WERI-Rb-1 (cell line): ENCODE measurements at regions not wholly inside any gene's neighbourhood (a gene's known extent, or its start where the extent isn't known, plus 50 kb on each side); places are given as distances from the start of the nearest gene placed in this dataset.

Source experiments
- DNase-seq: peaks from one replicate; pipeline ENCODE4 v3.0.0-alpha.2; 2020
- H3K27ac ChIP-seq: fragments of 250-450 bp; sonication (Bioruptor Pico); 2 replicates; pipeline ENCODE4 v1.5.1; 2020; ENCODE audit warnings: mild to moderate bottlenecking, moderate library complexity
- H3K27me3 ChIP-seq: fragments of 250-450 bp; sonication (Bioruptor Pico); 2 replicates; pipeline ENCODE4 v1.5.1; 2021; ENCODE audit warnings: mild to moderate bottlenecking, low read depth, moderate library complexity; ENCODE audit not compliant: insufficient read depth, severe bottlenecking
- H3K36me3 ChIP-seq: fragments of 250-450 bp; sonication (Bioruptor Pico); 2 replicates; pipeline ENCODE4 v1.5.1; 2020; ENCODE audit warnings: mild to moderate bottlenecking, moderate library complexity
- H3K4me3 ChIP-seq: 2 replicates; pipeline ENCODE4 v1.5.1; 2011; ENCODE audit warnings: low read depth, mild to moderate bottlenecking, control low read depth, low read length
- H3K9me3 ChIP-seq: fragments of 250-450 bp; sonication (Bioruptor Pico); 2 replicates; pipeline ENCODE4 v1.5.1; 2021; ENCODE audit warnings: mild to moderate bottlenecking, moderate library complexity; ENCODE audit not compliant: severe bottlenecking
- CTCF ChIP-seq: IDR thresholded peaks from 2 replicates; pipeline ENCODE4 v1.5.1; 2011; ENCODE audit warnings: low read depth, mild to moderate bottlenecking, control low read depth, inconsistent platforms, low read length

- no peak for TF ChIP-seq CTCF
- no peaks in the 10 kb centered on the region for H3K27me3 ChIP-seq
- no peak overlapping the region for H3K4me3 ChIP-seq
- H3K9me3 ChIP-seq: peaks cover 10% of the 10 kb centered on the region
- DNase-seq: no peak
- no peak overlapping the region for H3K27ac ChIP-seq
- H3K36me3 ChIP-seq: no peaks in the 10 kb centered on the region
Observed at GRCh38 chr4:79695848-79696247, 287.8 kb upstream of the GK2 start.

GRCh38 chr4:79689740-79690139 lies 281.7 kb upstream of the GK2 start:
- no peaks in the 10 kb centered on the region for H3K9me3 ChIP-seq
- DNase-seq: no peak
- H3K4me3 ChIP-seq: no peak overlapping the region
- no peak overlapping the region for H3K27ac ChIP-seq
- H3K36me3 ChIP-seq: no peaks in the 10 kb centered on the region
- TF ChIP-seq CTCF: no peak
- no peaks in the 10 kb centered on the region for H3K27me3 ChIP-seq

DNA sequence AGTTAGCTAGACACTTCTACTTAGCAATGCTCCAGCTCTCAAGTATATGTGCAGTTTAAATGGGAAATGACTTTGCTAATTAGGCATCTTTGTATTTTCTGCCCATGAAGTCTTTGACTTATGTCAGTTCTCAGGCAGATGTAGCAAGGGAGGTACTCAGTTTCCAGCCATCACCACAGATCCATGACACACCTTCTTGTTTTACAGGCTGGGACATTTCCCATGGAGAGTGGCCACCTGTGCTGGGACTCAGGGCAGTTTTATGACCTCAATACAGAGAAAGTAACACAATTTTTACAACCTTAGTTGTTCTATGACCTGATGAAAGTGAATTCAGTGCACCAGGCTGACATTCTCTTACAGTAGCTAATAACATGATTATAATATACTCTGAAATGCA lies 280.7 kb upstream of the GK2 start:
- DNase-seq: no peak
- TF ChIP-seq CTCF: no peak
- no peaks in the 10 kb centered on the region for H3K9me3 ChIP-seq

DNA sequence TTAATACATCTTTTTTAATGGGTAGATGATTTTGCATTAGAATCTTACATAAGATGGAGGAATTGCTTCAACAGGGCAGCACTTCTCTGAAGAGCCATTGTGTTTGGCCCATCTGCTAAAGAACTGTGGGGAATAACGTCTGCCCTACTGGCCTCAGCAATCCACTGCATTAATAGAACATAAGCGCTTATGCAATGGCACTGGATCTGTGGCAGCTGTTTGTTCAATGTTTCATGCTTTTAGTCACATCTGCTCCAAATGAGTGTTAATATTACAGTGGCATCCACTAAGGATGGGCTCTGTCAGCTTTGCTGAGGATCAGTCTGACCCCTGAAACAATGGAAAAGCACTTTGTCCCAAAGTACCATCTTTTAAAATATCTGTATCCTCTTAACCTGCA lies 279.0 kb upstream of the GK2 start:
- no peak for TF ChIP-seq CTCF

More for the DNA sequence above, 280.7 kb upstream of the GK2 start:
- Histone ChIP-seq H3K27me3 (no peaks in the 10 kb centered on the region), H3K27ac (no peak overlapping the region), H3K36me3 (no peaks in the 10 kb centered on the region), H3K4me3 (no peak overlapping the region)

GRCh38 chr4:79685542-79685941 lies 277.5 kb upstream of the GK2 start:
- Histone ChIP-seq H3K9me3 (no peaks in the 10 kb centered on the region), H3K36me3 (no peaks in the 10 kb centered on the region), H3K4me3 (no peak overlapping the region), H3K27me3 (no peaks in the 10 kb centered on the region), H3K27ac (no peak overlapping the region)
- no peak for DNase-seq
- TF ChIP-seq CTCF: no peak

More for the DNA sequence above, 279.0 kb upstream of the GK2 start:
- Histone ChIP-seq H3K36me3 (no peaks in the 10 kb centered on the region), H3K27me3 (no peaks in the 10 kb centered on the region), H3K27ac (0 out of 2 replicates have a peak overlapping the region, but pooled peaks have one; percentile 22), H3K9me3 (no peaks in the 10 kb centered on the region), H3K4me3 (no peak overlapping the region)
- DNase-seq: no peak

DNA sequence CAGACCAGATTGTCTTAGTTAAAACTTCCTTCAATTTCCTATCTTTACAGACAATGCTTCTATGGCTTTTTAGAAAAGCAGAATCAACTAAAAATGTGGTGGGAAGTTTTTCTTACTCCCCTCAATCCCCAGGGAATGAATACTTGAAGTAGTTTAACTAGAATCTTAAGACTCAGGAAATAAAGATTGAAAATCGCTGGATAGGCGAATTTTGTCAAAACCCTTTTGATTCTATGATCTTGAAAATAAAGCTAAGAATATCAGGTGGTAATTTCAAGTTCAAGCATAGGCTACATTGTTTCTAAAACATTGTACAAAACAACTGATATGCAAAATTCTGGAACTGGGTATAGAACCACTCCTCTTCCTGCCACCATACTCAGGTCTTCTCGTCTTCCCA lies 276.5 kb upstream of the GK2 start:
- TF ChIP-seq CTCF: no peak
- Histone ChIP-seq H3K9me3 (no peaks in the 10 kb centered on the region), H3K27ac (no peak overlapping the region)

More for the DNA sequence above, 276.5 kb upstream of the GK2 start:
- Histone ChIP-seq H3K27me3 (no peaks in the 10 kb centered on the region), H3K36me3 (no peaks in the 10 kb centered on the region), H3K4me3 (no peak overlapping the region)
- DNase-seq: no peak
